Loucy (cell line): ENCODE measurements at regions not wholly inside any gene's neighbourhood (a gene's known extent, or its start where the extent isn't known, plus 50 kb on each side); places are given as distances from the start of the nearest gene placed in this dataset.

Experiments used
- CTCF ChIP-seq: fragments of 200-600 bp; sonication (generic); conservative IDR thresholded peaks from 2 replicates; pipeline ENCODE4 v1.5.1; 2014; ENCODE audit warnings: mild to moderate bottlenecking, antibody characterized with exemption, low read length
- EZH2phosphoT487 ChIP-seq: fragments of 200-600 bp; IDR thresholded peaks from 2 replicates; pipeline ENCODE4 v1.6.1; 2018; ENCODE audit warnings: antibody characterized with exemption, mild to moderate bottlenecking, moderate library complexity, borderline replicate concordance

GRCh38 chr12:58521152-58521551 is 399.2 kb downstream of the LRIG3 start:
- no peak for TF ChIP-seq CTCF
- no peak for TF ChIP-seq EZH2phosphoT487
